ENCODE measurements at regions not wholly inside any gene's neighbourhood (a gene's known extent, or its start where the extent isn't known, plus 50 kb on each side); places are given as distances from the start of the nearest gene placed in this dataset.

DNA sequence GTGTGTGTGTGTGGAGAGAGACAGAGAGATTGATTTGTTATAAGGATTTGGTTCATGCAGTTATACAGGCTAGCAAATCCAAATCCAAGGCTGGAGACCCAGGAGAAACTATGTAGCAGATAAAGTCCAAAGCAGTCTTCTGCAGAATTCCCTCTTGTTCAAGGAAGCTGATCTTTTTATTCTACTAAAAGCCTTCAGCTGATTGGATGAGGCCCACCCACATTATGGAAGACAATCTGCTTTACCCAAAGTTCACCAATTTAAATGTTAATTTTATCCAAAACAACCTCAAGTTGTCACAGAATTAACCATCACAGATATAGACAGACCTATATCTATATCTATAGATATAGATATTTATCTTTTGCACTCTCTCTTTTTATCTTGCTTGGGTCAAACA is 67.0 kb downstream of the TPBG start:
- Mint-ChIP-seq H3K4me1 (no peaks in the 10 kb centered on the region), H3K36me3 (no peaks in the 10 kb centered on the region), H3K9me3 (no peaks in the 10 kb centered on the region), H3K27me3 (ENCODE audit: low read depth) (no peaks in the 10 kb centered on the region), H3K27ac (no peak overlapping the region), H3K4me3 (no peak overlapping the region)
- ATAC-seq: no peak
- ChIA-PET CTCF (no interaction called here), POLR2A (no interaction called here)
- TF ChIP-seq, protein P1, sequence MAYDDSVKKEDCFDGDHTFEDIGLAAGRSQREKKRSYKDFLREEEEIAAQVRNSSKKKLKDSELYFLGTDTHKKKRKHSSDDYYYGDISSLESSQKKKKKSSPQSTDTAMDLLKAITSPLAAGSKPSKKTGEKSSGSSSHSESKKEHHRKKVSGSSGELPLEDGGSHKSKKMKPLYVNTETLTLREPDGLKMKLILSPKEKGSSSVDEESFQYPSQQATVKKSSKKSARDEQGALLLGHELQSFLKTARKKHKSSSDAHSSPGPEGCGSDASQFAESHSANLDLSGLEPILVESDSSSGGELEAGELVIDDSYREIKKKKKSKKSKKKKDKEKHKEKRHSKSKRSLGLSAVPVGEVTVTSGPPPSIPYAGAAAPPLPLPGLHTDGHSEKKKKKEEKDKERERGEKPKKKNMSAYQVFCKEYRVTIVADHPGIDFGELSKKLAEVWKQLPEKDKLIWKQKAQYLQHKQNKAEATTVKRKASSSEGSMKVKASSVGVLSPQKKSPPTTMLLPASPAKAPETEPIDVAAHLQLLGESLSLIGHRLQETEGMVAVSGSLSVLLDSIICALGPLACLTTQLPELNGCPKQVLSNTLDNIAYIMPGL (CRISPR knock-in tag; IDR thresholded peaks at IDR 0.05): no peak
- TF ChIP-seq, protein P2, sequence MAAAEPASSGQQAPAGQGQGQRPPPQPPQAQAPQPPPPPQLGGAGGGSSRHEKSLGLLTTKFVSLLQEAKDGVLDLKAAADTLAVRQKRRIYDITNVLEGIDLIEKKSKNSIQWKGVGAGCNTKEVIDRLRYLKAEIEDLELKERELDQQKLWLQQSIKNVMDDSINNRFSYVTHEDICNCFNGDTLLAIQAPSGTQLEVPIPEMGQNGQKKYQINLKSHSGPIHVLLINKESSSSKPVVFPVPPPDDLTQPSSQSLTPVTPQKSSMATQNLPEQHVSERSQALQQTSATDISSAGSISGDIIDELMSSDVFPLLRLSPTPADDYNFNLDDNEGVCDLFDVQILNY (CRISPR knock-in tag; IDR thresholded peaks at IDR 0.05): no peak
- TF ChIP-seq NR2C2 (CRISPR knock-in tag; IDR thresholded peaks at IDR 0.05) (no peak), OVOL2 (CRISPR knock-in tag; IDR thresholded peaks at IDR 0.05; ENCODE audit: borderline replicate concordance) (no peak)
- DNase-seq (ENCODE audit: low spot score): no peak

DNA sequence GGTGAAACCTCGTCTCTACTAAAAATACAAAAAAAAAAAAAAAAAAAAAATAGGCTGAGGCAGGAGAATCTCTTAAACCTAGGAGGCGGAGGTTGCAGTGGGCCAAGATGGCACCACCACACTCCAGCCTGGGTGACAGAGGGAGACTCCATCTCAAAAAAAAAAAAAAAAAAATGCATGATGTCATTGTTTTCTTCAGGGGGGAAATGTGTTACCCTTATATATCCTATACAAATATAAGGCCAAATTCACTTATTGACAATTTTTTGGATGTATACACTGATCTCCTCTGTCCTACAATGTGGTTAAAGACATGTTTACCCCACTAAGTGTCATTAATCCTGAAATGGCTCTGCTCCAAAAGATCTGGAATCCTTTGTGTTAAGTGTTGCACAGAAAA is 73.1 kb downstream of the TPBG start:
- TF ChIP-seq, protein P3, sequence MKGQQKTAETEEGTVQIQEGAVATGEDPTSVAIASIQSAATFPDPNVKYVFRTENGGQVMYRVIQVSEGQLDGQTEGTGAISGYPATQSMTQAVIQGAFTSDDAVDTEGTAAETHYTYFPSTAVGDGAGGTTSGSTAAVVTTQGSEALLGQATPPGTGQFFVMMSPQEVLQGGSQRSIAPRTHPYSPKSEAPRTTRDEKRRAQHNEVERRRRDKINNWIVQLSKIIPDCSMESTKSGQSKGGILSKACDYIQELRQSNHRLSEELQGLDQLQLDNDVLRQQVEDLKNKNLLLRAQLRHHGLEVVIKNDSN (CRISPR knock-in tag; IDR thresholded peaks at IDR 0.05): no peak
- TF ChIP-seq CREB1 (CRISPR knock-in tag; IDR thresholded peaks at IDR 0.05): no peak
- TF ChIP-seq, protein P2 (CRISPR knock-in tag; IDR thresholded peaks at IDR 0.05): no peak
- TF ChIP-seq, protein P4, sequence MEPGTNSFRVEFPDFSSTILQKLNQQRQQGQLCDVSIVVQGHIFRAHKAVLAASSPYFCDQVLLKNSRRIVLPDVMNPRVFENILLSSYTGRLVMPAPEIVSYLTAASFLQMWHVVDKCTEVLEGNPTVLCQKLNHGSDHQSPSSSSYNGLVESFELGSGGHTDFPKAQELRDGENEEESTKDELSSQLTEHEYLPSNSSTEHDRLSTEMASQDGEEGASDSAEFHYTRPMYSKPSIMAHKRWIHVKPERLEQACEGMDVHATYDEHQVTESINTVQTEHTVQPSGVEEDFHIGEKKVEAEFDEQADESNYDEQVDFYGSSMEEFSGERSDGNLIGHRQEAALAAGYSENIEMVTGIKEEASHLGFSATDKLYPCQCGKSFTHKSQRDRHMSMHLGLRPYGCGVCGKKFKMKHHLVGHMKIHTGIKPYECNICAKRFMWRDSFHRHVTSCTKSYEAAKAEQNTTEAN (CRISPR knock-in tag; IDR thresholded peaks at IDR 0.05): no peak
- no peak for TF ChIP-seq ZNF263 (CRISPR knock-in tag; IDR thresholded peaks at IDR 0.05; ENCODE audit: low read depth)
- TF ChIP-seq, protein P5, sequence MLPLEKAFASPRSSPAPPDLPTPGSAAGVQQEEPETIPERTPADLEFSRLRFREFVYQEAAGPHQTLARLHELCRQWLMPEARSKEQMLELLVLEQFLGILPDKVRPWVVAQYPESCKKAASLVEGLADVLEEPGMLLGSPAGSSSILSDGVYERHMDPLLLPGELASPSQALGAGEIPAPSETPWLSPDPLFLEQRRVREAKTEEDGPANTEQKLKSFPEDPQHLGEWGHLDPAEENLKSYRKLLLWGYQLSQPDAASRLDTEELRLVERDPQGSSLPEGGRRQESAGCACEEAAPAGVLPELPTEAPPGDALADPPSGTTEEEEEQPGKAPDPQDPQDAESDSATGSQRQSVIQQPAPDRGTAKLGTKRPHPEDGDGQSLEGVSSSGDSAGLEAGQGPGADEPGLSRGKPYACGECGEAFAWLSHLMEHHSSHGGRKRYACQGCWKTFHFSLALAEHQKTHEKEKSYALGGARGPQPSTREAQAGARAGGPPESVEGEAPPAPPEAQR (CRISPR knock-in tag; IDR thresholded peaks at IDR 0.05): no peak
- TF ChIP-seq, protein P6, sequence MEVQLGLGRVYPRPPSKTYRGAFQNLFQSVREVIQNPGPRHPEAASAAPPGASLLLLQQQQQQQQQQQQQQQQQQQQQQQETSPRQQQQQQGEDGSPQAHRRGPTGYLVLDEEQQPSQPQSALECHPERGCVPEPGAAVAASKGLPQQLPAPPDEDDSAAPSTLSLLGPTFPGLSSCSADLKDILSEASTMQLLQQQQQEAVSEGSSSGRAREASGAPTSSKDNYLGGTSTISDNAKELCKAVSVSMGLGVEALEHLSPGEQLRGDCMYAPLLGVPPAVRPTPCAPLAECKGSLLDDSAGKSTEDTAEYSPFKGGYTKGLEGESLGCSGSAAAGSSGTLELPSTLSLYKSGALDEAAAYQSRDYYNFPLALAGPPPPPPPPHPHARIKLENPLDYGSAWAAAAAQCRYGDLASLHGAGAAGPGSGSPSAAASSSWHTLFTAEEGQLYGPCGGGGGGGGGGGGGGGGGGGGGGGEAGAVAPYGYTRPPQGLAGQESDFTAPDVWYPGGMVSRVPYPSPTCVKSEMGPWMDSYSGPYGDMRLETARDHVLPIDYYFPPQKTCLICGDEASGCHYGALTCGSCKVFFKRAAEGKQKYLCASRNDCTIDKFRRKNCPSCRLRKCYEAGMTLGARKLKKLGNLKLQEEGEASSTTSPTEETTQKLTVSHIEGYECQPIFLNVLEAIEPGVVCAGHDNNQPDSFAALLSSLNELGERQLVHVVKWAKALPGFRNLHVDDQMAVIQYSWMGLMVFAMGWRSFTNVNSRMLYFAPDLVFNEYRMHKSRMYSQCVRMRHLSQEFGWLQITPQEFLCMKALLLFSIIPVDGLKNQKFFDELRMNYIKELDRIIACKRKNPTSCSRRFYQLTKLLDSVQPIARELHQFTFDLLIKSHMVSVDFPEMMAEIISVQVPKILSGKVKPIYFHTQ (CRISPR knock-in tag; IDR thresholded peaks at IDR 0.05): no peak
- TF ChIP-seq NFATC4 (CRISPR knock-in tag; IDR thresholded peaks at IDR 0.05): no peak
- TF ChIP-seq TEAD4 (CRISPR knock-in tag; IDR thresholded peaks at IDR 0.05): no peak
- no peak for TF ChIP-seq CBFB (CRISPR knock-in tag; IDR thresholded peaks at IDR 0.05; ENCODE audit: low read depth)
- TF ChIP-seq GRHL2 (CRISPR knock-in tag; IDR thresholded peaks at IDR 0.05; ENCODE audit: insufficient replicate concordance, severe bottlenecking): no peak
- TF ChIP-seq, protein P7, sequence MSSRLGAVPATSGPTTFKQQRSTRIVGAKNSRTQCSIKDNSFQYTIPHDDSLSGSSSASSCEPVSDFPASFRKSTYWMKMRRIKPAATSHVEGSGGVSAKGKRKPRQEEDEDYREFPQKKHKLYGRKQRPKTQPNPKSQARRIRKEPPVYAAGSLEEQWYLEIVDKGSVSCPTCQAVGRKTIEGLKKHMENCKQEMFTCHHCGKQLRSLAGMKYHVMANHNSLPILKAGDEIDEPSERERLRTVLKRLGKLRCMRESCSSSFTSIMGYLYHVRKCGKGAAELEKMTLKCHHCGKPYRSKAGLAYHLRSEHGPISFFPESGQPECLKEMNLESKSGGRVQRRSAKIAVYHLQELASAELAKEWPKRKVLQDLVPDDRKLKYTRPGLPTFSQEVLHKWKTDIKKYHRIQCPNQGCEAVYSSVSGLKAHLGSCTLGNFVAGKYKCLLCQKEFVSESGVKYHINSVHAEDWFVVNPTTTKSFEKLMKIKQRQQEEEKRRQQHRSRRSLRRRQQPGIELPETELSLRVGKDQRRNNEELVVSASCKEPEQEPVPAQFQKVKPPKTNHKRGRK (CRISPR knock-in tag; IDR thresholded peaks at IDR 0.05; ENCODE audit: borderline replicate concordance): no peak
- TF ChIP-seq, protein P8, sequence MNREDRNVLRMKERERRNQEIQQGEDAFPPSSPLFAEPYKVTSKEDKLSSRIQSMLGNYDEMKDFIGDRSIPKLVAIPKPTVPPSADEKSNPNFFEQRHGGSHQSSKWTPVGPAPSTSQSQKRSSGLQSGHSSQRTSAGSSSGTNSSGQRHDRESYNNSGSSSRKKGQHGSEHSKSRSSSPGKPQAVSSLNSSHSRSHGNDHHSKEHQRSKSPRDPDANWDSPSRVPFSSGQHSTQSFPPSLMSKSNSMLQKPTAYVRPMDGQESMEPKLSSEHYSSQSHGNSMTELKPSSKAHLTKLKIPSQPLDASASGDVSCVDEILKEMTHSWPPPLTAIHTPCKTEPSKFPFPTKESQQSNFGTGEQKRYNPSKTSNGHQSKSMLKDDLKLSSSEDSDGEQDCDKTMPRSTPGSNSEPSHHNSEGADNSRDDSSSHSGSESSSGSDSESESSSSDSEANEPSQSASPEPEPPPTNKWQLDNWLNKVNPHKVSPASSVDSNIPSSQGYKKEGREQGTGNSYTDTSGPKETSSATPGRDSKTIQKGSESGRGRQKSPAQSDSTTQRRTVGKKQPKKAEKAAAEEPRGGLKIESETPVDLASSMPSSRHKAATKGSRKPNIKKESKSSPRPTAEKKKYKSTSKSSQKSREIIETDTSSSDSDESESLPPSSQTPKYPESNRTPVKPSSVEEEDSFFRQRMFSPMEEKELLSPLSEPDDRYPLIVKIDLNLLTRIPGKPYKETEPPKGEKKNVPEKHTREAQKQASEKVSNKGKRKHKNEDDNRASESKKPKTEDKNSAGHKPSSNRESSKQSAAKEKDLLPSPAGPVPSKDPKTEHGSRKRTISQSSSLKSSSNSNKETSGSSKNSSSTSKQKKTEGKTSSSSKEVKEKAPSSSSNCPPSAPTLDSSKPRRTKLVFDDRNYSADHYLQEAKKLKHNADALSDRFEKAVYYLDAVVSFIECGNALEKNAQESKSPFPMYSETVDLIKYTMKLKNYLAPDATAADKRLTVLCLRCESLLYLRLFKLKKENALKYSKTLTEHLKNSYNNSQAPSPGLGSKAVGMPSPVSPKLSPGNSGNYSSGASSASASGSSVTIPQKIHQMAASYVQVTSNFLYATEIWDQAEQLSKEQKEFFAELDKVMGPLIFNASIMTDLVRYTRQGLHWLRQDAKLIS (CRISPR knock-in tag; IDR thresholded peaks at IDR 0.05; ENCODE audit: borderline replicate concordance): no peak
- TF ChIP-seq GABPB1 (CRISPR knock-in tag; IDR thresholded peaks at IDR 0.05): no peak
- TF ChIP-seq ELF4 (CRISPR knock-in tag; IDR thresholded peaks at IDR 0.05; ENCODE audit: low read depth): no peak
- TF ChIP-seq IRF2 (CRISPR knock-in tag; IDR thresholded peaks at IDR 0.05; ENCODE audit: borderline replicate concordance, low read depth): no peak
- no peak overlapping the region for H3K4me3 Mint-ChIP-seq
- POLR2A ChIA-PET: no interaction called here
- ATAC-seq (no peak), DNase-seq (ENCODE audit: low spot score) (no peak)
- no peaks in the 10 kb centered on the region for H3K27me3 Mint-ChIP-seq (ENCODE audit: low read depth)
- H3K36me3 Mint-ChIP-seq: no peaks in the 10 kb centered on the region
- H3K27ac Mint-ChIP-seq: no peak overlapping the region
- CTCF ChIA-PET: no interaction called here
- H3K9me3 Mint-ChIP-seq: no peaks in the 10 kb centered on the region
- no peaks in the 10 kb centered on the region for H3K4me1 Mint-ChIP-seq
